BLaER1 (cell line): ENCODE measurements at regions not wholly inside any gene's neighbourhood (a gene's known extent, or its start where the extent isn't known, plus 50 kb on each side); places are given as distances from the start of the nearest gene placed in this dataset.

Experiments
- H3K27ac ChIP-seq: shearing (Covaris generic); formaldehyde crosslinking; 2 replicates; pipeline ENCODE4 v1.8.1; 2022
- H3K27me3 ChIP-seq: shearing (Covaris generic); formaldehyde crosslinking; 2 replicates; pipeline ENCODE4 v1.8.1; 2022
- H3K36me3 ChIP-seq: shearing (Covaris generic); formaldehyde crosslinking; 2 replicates; pipeline ENCODE4 v1.8.1; 2022
- H3K4me1 ChIP-seq: shearing (Covaris generic); formaldehyde crosslinking; 2 replicates; pipeline ENCODE4 v1.8.1; 2022
- H3K4me2 ChIP-seq: shearing (Covaris generic); formaldehyde crosslinking; 2 replicates; pipeline ENCODE4 v1.8.1; 2022
- H3K4me3 ChIP-seq: shearing (Covaris generic); formaldehyde crosslinking; 2 replicates; pipeline ENCODE4 v1.8.1; 2022
- H3K9ac ChIP-seq: shearing (Covaris generic); formaldehyde crosslinking; 2 replicates; pipeline ENCODE4 v1.8.1; 2022
- H3K9me3 ChIP-seq: shearing (Covaris generic); formaldehyde crosslinking; 2 replicates; pipeline ENCODE4 v1.8.1; 2022
- H4K20me1 ChIP-seq: shearing (Covaris generic); formaldehyde crosslinking; 2 replicates; pipeline ENCODE4 v1.8.1; 2022
- Cebpa-rat ChIP-seq: shearing (Covaris generic); IDR thresholded peaks from 2 replicates; pipeline ENCODE4 v1.8.1; 2022

DNA sequence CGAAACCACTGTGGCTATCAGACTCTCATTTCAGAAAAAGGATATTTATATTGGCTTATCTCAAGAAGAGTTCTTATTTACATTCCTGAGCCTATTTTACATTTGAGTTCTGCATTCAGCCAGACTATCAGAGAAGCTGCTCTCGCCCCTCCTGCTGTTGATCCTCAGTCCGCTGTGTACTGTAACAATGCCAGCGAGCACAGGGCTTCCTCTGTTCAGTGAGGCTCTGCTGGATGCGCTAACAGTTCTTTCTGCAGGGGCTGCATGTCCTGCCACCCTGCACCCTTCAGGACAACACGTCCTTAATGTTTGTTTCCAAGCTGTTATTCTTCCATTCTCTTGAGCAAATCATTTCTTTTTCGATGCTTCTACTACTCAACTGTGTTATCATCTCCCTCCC lies 463.7 kb upstream of the SGCG start:
- Histone ChIP-seq H3K27me3 (no peaks in the 10 kb centered on the region), H4K20me1 (no peaks in the 10 kb centered on the region), H3K9ac (no peak overlapping the region), H3K9me3 (no peaks in the 10 kb centered on the region), H3K4me3 (no peak overlapping the region), H3K36me3 (no peaks in the 10 kb centered on the region), H3K4me1 (no peaks in the 10 kb centered on the region), H3K4me2 (no peak overlapping the region), H3K27ac (no peak overlapping the region)
- TF ChIP-seq Cebpa-rat, result no peak

DNA sequence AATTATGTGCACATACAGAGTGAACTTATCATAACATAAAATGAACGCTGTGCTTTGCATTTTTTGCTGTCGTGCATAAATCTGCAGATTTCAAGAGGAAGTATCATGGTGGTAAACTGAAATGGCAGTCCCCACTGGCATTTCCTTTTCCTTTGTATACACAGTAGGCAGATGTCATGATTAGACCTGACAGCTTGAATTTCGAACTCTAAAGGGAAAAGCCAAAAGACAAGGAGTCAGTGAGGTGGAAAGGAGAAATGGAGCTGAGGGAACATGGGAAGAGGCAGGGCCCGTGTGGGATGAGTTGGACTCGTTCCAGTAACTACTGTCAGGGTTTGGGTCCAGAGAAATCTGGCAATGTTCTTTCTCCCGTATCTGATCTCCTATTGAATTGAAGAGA lies 454.1 kb upstream of the SGCG start:
- TF ChIP-seq Cebpa-rat, result no peak

DNA sequence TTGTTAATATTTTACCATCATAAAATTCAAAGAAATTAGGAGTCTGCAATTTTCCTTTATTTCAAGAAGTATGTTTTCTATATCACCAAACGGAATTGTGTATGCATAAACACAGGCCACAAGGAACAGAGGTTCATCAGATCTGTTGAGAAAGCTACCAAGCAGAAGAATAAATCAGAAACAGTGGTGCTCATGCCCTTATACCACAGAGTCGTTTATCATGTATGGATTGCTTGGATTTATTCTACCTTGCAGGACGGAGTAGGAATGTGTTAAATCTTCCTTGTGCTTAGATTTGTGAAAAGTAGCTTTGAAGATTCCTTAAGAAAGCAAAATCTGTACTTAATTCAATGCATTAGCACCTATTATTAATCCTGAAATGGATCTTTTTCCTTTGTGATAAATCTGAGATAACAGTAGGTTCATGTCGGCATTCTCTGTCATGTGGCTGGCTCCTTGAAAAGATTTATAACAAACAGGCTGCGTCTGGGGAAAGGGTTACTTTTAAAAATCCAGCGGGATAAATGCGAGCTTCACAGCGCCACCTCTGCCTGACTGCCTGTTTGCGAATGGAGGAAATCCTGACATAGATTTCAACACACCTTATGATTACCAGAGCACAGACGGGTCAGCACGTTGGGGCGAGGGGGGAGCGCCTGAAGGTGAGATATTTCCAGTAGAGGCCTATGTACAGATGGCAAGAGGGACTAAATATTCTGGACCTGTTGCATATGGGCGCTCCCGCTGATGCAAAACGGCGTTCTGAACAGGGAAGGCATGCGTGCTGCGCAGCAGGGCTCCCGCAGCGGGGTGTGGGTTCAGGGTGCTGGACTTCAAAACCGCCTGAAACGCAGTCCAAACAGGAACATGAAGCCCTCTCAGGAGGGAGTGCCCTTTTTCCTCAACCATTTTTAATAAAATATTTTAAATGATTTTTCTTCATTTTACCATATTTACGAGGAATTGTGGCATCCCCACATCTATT lies 445.5 kb upstream of the SGCG start:
- Histone ChIP-seq H3K4me1 (no peaks in the 10 kb centered on the region), H3K9ac (no peak overlapping the region), H3K9me3 (peaks cover 14% of the 10 kb centered on the region), H3K4me3 (no peak overlapping the region), H3K27me3 (no peaks in the 10 kb centered on the region), H3K27ac (no peak overlapping the region), H4K20me1 (no peaks in the 10 kb centered on the region), H3K4me2 (no peak overlapping the region), H3K36me3 (no peaks in the 10 kb centered on the region)
- no peak for TF ChIP-seq Cebpa-rat

More for the DNA sequence above, 454.1 kb upstream of the SGCG start:
- Histone ChIP-seq H3K4me3 (no peak overlapping the region), H3K27me3 (no peaks in the 10 kb centered on the region), H3K4me1 (peaks cover 11% of the 10 kb centered on the region), H3K36me3 (no peaks in the 10 kb centered on the region), H4K20me1 (no peaks in the 10 kb centered on the region), H3K9ac (no peak overlapping the region), H3K27ac (peak overlapping the region; percentile 47; the same call in 1 of the 2 replicates), H3K9me3 (peaks cover 44% of the 10 kb centered on the region), H3K4me2 (peak overlapping the region; percentile 55)

DNA sequence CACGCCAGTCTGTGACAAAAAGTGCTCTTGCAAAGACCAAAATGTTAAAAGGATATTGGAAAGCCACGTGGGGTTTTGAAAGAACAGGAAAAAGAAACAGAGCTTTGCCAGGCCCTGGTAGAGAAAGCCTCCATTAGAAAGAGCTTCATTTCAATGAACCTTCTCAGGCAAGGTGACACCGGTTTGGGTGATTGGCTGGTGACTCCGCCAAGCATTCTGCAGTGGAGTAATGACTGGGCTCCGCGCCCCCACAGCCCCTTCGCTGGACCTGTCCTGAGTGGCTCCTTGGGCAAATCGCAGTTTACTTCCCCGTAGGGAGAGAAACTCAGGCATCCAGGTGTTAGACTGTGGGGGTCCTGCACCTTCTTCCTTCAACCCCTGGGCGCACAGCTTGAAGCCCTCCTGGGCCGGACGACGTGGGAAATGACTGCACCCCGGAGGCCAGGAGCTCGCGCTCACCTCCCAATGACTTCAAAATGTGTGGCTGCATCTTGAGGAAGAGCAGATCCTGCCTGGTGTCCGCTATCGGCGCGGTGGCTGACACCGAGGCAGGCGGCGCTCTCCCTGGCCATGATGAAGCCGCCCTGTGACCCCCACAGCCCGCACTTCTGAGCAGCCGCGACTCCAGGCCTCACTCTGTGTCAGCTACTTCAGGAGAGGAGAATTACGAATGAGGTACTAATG lies 444.6 kb upstream of the SGCG start:
- no peaks in the 10 kb centered on the region for H3K27me3 ChIP-seq
- H3K9ac ChIP-seq, result no peak overlapping the region
- H3K4me2 ChIP-seq, result no peak overlapping the region
- H3K9me3 ChIP-seq, result peaks cover 16% of the 10 kb centered on the region
- H4K20me1 ChIP-seq, result no peaks in the 10 kb centered on the region
- no peak overlapping the region for H3K4me3 ChIP-seq
- no peak for TF ChIP-seq Cebpa-rat
- H3K36me3 ChIP-seq, result no peaks in the 10 kb centered on the region
- H3K4me1 ChIP-seq, result no peaks in the 10 kb centered on the region
- H3K27ac ChIP-seq, result no peak overlapping the region

DNA sequence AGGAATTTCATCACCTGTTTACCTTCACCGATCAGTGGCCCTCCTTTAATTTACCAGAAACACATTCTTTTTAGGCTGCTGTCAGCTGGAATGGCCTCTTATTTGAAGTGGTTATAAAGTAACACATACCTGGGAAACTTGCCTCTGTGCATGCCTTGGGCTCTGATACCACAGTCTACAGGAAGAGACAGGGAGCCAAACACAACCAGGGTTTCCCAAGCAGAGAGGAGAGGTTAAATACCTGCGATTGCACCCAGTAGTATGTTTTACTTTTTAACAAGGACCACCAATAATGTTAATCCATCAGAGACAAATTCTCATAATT lies 444.0 kb upstream of the SGCG start:
- TF ChIP-seq Cebpa-rat, result no peak
- Histone ChIP-seq H3K9me3 (peaks cover 16% of the 10 kb centered on the region), H3K4me2 (no peak overlapping the region), H3K27me3 (no peaks in the 10 kb centered on the region), H3K27ac (no peak overlapping the region), H3K9ac (no peak overlapping the region), H4K20me1 (no peaks in the 10 kb centered on the region), H3K36me3 (no peaks in the 10 kb centered on the region), H3K4me1 (no peaks in the 10 kb centered on the region), H3K4me3 (no peak overlapping the region)

DNA sequence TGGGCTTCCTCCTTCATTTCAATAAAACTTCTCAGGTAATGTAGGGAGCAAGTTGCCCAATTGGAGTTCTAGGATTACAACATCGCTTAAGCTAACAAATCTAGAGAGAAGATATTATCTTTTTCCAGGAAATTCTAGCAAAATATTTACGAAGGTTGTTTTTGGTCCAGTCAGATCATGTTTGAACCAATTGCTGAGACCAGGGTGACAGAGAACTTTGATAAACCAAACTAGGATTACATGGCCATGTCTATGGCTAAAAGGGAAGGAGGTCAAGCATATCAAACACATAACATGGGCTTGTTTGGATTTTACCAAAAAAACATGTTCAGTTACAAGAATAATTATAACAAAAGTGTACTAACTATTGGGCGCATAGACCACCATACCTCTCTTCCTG lies 442.4 kb upstream of the SGCG start:
- no peak for TF ChIP-seq Cebpa-rat
- peaks cover 16% of the 10 kb centered on the region for H3K9me3 ChIP-seq
- no peak overlapping the region for H3K4me2 ChIP-seq
- no peak overlapping the region for H3K27ac ChIP-seq
- no peak overlapping the region for H3K9ac ChIP-seq
- no peaks in the 10 kb centered on the region for H3K27me3 ChIP-seq
- H3K4me3 ChIP-seq, result no peak overlapping the region
- no peaks in the 10 kb centered on the region for H3K4me1 ChIP-seq
- H4K20me1 ChIP-seq, result no peaks in the 10 kb centered on the region
- H3K36me3 ChIP-seq, result no peaks in the 10 kb centered on the region

DNA sequence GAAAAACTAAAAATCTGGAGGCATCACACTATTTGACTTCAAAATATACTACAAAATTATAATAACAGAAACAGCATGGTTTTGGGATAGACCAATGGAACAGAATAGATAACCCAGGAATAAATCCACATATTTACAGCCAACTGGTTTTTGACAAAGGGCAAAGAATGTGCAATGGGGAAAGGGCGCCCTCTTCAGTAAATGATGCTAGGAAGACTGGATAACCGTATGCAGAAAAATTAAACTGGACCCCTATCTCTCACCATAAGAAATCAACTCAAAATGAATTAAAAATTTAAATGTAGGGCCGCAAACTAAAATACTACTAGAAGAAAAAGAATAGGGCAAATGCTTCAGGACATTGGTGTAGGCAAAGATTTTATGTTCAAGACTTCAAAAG lies 440.5 kb upstream of the SGCG start:
- Histone ChIP-seq H3K36me3 (no peaks in the 10 kb centered on the region), H3K27me3 (no peaks in the 10 kb centered on the region), H3K27ac (no peak overlapping the region), H3K4me1 (no peaks in the 10 kb centered on the region), H3K9me3 (peaks cover 23% of the 10 kb centered on the region), H3K4me2 (no peak overlapping the region), H4K20me1 (no peaks in the 10 kb centered on the region), H3K4me3 (no peak overlapping the region), H3K9ac (no peak overlapping the region)
- TF ChIP-seq Cebpa-rat, result no peak

DNA sequence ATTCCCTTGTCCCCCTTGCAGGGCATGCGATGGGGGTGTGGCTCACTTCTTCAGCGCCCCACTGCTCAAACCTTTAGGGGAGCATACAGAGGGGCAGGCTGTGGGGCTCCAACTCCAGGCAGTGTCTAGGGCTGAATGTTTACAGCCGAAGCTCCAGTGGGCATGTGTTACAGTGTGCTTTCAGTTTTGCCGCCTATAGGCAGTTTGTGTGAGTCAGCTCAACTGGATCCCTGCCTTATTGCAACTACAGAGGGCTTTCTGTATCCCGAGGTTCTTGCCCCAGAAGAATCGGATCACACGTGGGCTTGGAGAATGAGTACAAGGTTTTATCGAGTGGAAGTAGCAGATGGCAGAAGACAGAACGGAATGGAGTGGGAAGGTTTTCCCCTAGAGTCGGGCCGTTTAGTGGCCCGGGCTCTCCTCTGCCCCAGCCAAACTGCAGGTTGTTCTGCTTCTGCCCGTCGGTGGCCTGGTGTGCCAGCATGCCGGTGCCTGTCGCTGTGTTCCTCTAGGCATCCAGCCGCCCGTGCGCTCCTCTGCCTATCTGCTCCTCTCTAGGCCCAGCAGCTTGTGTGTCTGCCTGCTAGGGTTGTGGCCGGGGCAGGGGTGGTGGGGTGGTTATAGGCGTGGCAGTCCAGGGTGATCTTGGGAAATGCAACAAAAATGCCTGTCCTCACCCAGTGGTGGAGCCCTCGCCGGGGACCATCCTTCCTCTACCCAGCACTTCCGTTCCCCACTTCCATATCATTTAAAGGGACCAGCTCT lies 435.9 kb upstream of the SGCG start:
- no peaks in the 10 kb centered on the region for H3K36me3 ChIP-seq
- H3K27ac ChIP-seq, result no peak overlapping the region
- H3K4me2 ChIP-seq, result no peak overlapping the region
- H3K4me3 ChIP-seq, result no peak overlapping the region
- no peaks in the 10 kb centered on the region for H3K27me3 ChIP-seq
- no peaks in the 10 kb centered on the region for H4K20me1 ChIP-seq
- peaks cover 13% of the 10 kb centered on the region for H3K9me3 ChIP-seq
- no peak overlapping the region for H3K9ac ChIP-seq
- no peaks in the 10 kb centered on the region for H3K4me1 ChIP-seq
- no peak for TF ChIP-seq Cebpa-rat

DNA sequence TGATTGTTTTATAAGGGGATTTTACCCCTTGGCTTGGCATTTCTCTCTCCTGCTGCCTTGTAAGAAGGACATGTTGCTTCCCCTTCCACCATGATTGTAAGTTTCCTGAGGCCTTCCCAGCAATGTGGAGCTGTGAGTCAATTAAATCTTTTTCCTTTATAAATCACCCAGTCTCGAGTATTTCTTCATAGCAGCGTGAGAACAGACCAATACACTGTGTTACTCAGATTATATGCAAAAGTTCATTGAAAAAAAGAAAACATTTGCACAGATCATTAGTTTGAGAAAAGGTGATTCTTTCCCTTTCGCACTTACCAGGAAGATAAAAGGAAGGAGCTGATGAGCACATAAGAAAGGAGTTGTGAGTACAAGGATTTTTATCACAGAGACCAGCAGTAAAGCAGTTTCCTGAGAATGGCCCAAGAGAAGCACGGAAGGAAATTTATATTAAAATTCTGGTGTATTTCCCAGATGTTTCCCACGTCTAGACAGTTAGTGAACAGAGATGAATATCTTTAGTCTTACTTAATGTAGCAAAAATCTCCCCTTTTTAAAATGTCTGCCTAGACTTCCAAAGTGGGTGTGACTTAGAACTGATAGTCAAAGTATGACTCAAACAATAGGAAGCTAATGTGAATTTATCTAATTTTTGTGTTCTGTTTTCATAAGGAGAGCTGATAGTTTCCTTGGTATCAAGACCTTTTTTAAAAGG lies 431.8 kb upstream of the SGCG start:
- H3K4me1 ChIP-seq, result no peaks in the 10 kb centered on the region
- H3K27me3 ChIP-seq, result no peaks in the 10 kb centered on the region
- H3K9ac ChIP-seq, result no peak overlapping the region
- TF ChIP-seq Cebpa-rat, result no peak
- H4K20me1 ChIP-seq, result no peaks in the 10 kb centered on the region
- H3K36me3 ChIP-seq, result no peaks in the 10 kb centered on the region
- no peak overlapping the region for H3K4me2 ChIP-seq
- no peak overlapping the region for H3K4me3 ChIP-seq
- H3K9me3 ChIP-seq, result peaks cover 34% of the 10 kb centered on the region
- no peak overlapping the region for H3K27ac ChIP-seq
